GM12878 (cell line): ENCODE measurements at regions not wholly inside any gene's neighbourhood (a gene's known extent, or its start where the extent isn't known, plus 50 kb on each side); places are given as distances from the start of the nearest gene placed in this dataset.

Experiments
- ATAC-seq: fragments of 200-7000 bp; cut with Tn5 transposase; 3 replicates; pipeline ENCODE4 v1.9.1; 2020; ENCODE audit warnings: mild to moderate bottlenecking, moderate library complexity
- BruUV-seq: library from RNA; stranded (reverse); fragments of 400-500 nt; replicated peaks from 2 replicates; lab custom pipeline; 2021; lab: Mats Ljungman, UMichigan
- CTCF ChIA-PET: fragments of 300-600 bp; sonication (Branson Sonifier 250); formaldehyde crosslinking; extraction: SDS; loops from one replicate; lab custom pipeline; 2021; ENCODE audit warnings: inconsistent platforms; lab: Yijun Ruan, JAX
- POLR2A ChIA-PET: fragments of 350-600 bp; formaldehyde crosslinking; extraction: SDS; loops from one replicate; lab custom pipeline; 2021; ENCODE audit warnings: inconsistent platforms; lab: Charles Lee
- RAD21 ChIA-PET: fragments of 300-600 bp; sonication (Branson Sonifier 250); formaldehyde crosslinking; loops from one replicate; lab custom pipeline; 2023; ENCODE audit warnings: antibody characterized with exemption; ENCODE audit not compliant: unreplicated experiment; lab: Charles Lee
- SMC1A ChIA-PET: fragments of 300-600 bp; sonication (Branson Sonifier 250); formaldehyde crosslinking; loops from one replicate; lab custom pipeline; 2023; ENCODE audit not compliant: unreplicated experiment, uncharacterized antibody; lab: Charles Lee
- DNase-seq: peaks from one replicate; pipeline ENCODE4 v3.0.0-alpha.2; 2011; ENCODE audit warnings: low read depth, low spot score
- FAIRE-seq: peaks from 3 replicates; lab custom pipeline; 2011; peaks lifted over from hg19 to GRCh38; lab: Jason Lieb, UNC
- H2AFZ ChIP-seq: 2 replicates; pipeline ENCODE4 v1.6.0; 2011; ENCODE audit warnings: low read depth, low read length, control low read depth; ENCODE audit not compliant: control insufficient read depth
- H3K27ac ChIP-seq: 2 replicates; pipeline ENCODE4 v1.5.1; 2011; ENCODE audit warnings: control low read depth; ENCODE audit not compliant: control insufficient read depth, insufficient read depth
- H3K27me3 ChIP-seq, 2 experiments: replicated peaks in 1 of 2; 2 replicates each; pipeline versions ENCODE4 v1.6.0 to v1.6.1; 2011; ENCODE audit warnings: low read length in 1 of 2; ENCODE audit not compliant: control insufficient read depth in 2 of 2, insufficient read depth in 2 of 2
- H3K36me3 ChIP-seq, 2 experiments: 2 replicates each; pipeline ENCODE4 v1.5.1; 2011; ENCODE audit warnings: low read length in 1 of 2; ENCODE audit not compliant: control insufficient read depth in 2 of 2, insufficient read depth in 2 of 2
- H3K4me1 ChIP-seq: 2 replicates; pipeline ENCODE4 v1.6.1; 2011; ENCODE audit warnings: mild to moderate bottlenecking, low read length, moderate library complexity, mixed read lengths; ENCODE audit not compliant: control insufficient read depth, insufficient read depth
- H3K4me2 ChIP-seq: 2 replicates; pipeline ENCODE4 v1.6.0; 2011; ENCODE audit warnings: control low read depth; ENCODE audit not compliant: control insufficient read depth, insufficient read depth
- H3K4me3 ChIP-seq: fragments of 200-600 bp; sonication (generic); 2 replicates; pipeline ENCODE4 v1.5.1; 2016
- H3K79me2 ChIP-seq: 2 replicates; pipeline ENCODE4 v1.6.0; 2011; ENCODE audit warnings: low read length; ENCODE audit not compliant: control insufficient read depth, insufficient read depth
- H3K9ac ChIP-seq: 2 replicates; pipeline ENCODE4 v1.8.0; 2011; ENCODE audit warnings: low read length, control low read depth, mixed read lengths; ENCODE audit not compliant: control insufficient read depth, insufficient read depth
- H3K9me3 ChIP-seq: replicated peaks from 3 replicates; pipeline ENCODE4 v1.5.1; 2011; ENCODE audit warnings: mild to moderate bottlenecking, low read length; ENCODE audit not compliant: control insufficient read depth, insufficient read depth
- H4K20me1 ChIP-seq: 2 replicates; pipeline ENCODE4 v1.6.0; 2011; ENCODE audit not compliant: control insufficient read depth, insufficient read depth
- ATF7 ChIP-seq: fragments of 450-650 bp; IDR thresholded peaks from 2 replicates; pipeline ENCODE4 v1.6.1; 2016; ENCODE audit warnings: low read depth, mild to moderate bottlenecking
- BCL3 ChIP-seq: IDR thresholded peaks from 2 replicates; pipeline ENCODE4 v1.6.1; 2011; ENCODE audit warnings: borderline replicate concordance, low read depth, mild to moderate bottlenecking, moderate library complexity, low read length; ENCODE audit not compliant: insufficient read depth, poor library complexity, severe bottlenecking
- BCLAF1 ChIP-seq: fragments of 450-650 bp; IDR thresholded peaks from 2 replicates; pipeline ENCODE4 v1.6.1; 2017; ENCODE audit warnings: antibody characterized with exemption, mild to moderate bottlenecking, moderate library complexity
- HDAC6 ChIP-seq: fragments of 200-600 bp; sonication (generic); IDR thresholded peaks from one replicate; pipeline ENCODE4 v1.8.0; 2017; ENCODE audit warnings: antibody characterized with exemption; ENCODE audit not compliant: unreplicated experiment
- IRF3 ChIP-seq: fragments of 450-650 bp; IDR thresholded peaks from 2 replicates; pipeline ENCODE4 v1.6.1; 2014; ENCODE audit warnings: mild to moderate bottlenecking
- MEF2A ChIP-seq: IDR thresholded peaks from 2 replicates; pipeline ENCODE4 v1.6.1; 2011; ENCODE audit warnings: low read depth, mild to moderate bottlenecking, low read length, moderate library complexity; ENCODE audit not compliant: insufficient read depth
- MEF2B ChIP-seq: fragments of 450-650 bp; IDR thresholded peaks from 2 replicates; pipeline ENCODE4 v1.6.1; 2018; ENCODE audit warnings: mild to moderate bottlenecking, moderate library complexity; ENCODE audit not compliant: partially characterized antibody, poor library complexity, severe bottlenecking
- MTA3 ChIP-seq: IDR thresholded peaks from 2 replicates; pipeline ENCODE4 v1.6.1; 2012; ENCODE audit warnings: low read length, inconsistent platforms, borderline replicate concordance
- POLR2A ChIP-seq: IDR thresholded peaks from 2 replicates; pipeline ENCODE4 v1.6.1; 2011; ENCODE audit warnings: low read depth, mild to moderate bottlenecking, low read length
- RCOR1 ChIP-seq: conservative IDR thresholded peaks from 2 replicates; pipeline ENCODE4 v1.6.1; 2012; ENCODE audit warnings: low read depth, low read length, improper control_type of control experiment
- SMARCA5 ChIP-seq: fragments of 450-650 bp; IDR thresholded peaks from 2 replicates; pipeline ENCODE4 v1.6.1; 2017; ENCODE audit warnings: mild to moderate bottlenecking
- SP1 ChIP-seq: IDR thresholded peaks from one replicate; pipeline ENCODE4 v1.6.1; 2011; ENCODE audit warnings: low read depth, low read length
- SUZ12 ChIP-seq: fragments of 200-600 bp; sonication (generic); IDR thresholded peaks from one replicate; pipeline ENCODE4 v1.6.1; 2018; ENCODE audit warnings: antibody characterized with exemption, mild to moderate bottlenecking; ENCODE audit not compliant: unreplicated experiment
- TAF1 ChIP-seq: IDR thresholded peaks from 2 replicates; pipeline ENCODE4 v1.6.1; 2011; ENCODE audit warnings: mild to moderate bottlenecking, low read depth, low read length, borderline replicate concordance
- WGBS: methylation state at CpG from one replicate; pipeline ENCODE4 v1.1.6; 2016; ENCODE audit warnings: low lambda C conversion rate; ENCODE audit not compliant: insufficient replicate concordance, insufficient coverage; ENCODE audit errors: missing lambda C conversion rate; 5-methylcytosine and 5-hydroxymethylcytosine counted together
- in situ Hi-C: fragments of 300-500 bp; cut with MboI; formaldehyde crosslinking; loops from 9 replicates; pipeline ENCODE4 v1.14.3; 2018; ENCODE audit warnings: mixed read lengths
- intact Hi-C: fragments of 100-400 bp; cut with micrococcal nuclease; formaldehyde crosslinking; loops from one replicate; pipeline ENCODE4 v1.14.2; 2022; ENCODE audit not compliant: unreplicated experiment

- no peak for FAIRE-seq
- CTCF ChIA-PET = no interaction called here
Observed at GRCh38 chr6:73898599-73898998, 202.6 kb downstream of the CD109 start.

More at GRCh38 chr6:73898599-73898998, 202.6 kb downstream of the CD109 start:
- H3K27ac ChIP-seq = no peak overlapping the region
- H3K4me3 ChIP-seq = no peak overlapping the region
- RAD21 ChIA-PET = no interaction called here
- SMC1A ChIA-PET = no interaction called here
- H3K79me2 ChIP-seq = no peaks in the 10 kb centered on the region
- H3K9ac ChIP-seq = no peak overlapping the region
- H3K4me1 ChIP-seq = no peaks in the 10 kb centered on the region
- no peak for ATAC-seq
- no peak overlapping the region for H3K4me2 ChIP-seq
- intact Hi-C loops = loop anchor here (2.0 kb wide), 1 partner anchor 14 kb away; no protein-coding TSS in a partner anchor
- TF ChIP-seq RCOR1 = no peak
- TF ChIP-seq TAF1 = no peak
- TF ChIP-seq BCL3 = no peak
- no peak for TF ChIP-seq HDAC6
- TF ChIP-seq IRF3 = no peak
- no peak for TF ChIP-seq SP1
- TF ChIP-seq BCLAF1 = no peak
- no peak for TF ChIP-seq MEF2B
- no peak for TF ChIP-seq POLR2A
- TF ChIP-seq MTA3 = no peak
- TF ChIP-seq MEF2A = no peak
- no peak for TF ChIP-seq SMARCA5
- TF ChIP-seq ATF7 = no peak
- no peak for TF ChIP-seq SUZ12
- TF ChIP-seq, all 136 proteins: peak for 0
- no peaks in the 10 kb centered on the region for H3K9me3 ChIP-seq
- no TSS peak for BruUV-seq
- no peaks in the 10 kb centered on the region for H4K20me1 ChIP-seq
- 10% methylated on average over 3 of the region's 3 CpGs for WGBS
- in situ Hi-C loops = no loop called here
- no peaks in the 10 kb centered on the region for H3K36me3 ChIP-seq
- DNase-seq = no peak
- no peaks in the 10 kb centered on the region for H3K27me3 ChIP-seq
- POLR2A ChIA-PET = no interaction called here
- H2AFZ ChIP-seq = no peak overlapping the region
